ENCODE measurements at regions not wholly inside any gene's neighbourhood (a gene's known extent, or its start where the extent isn't known, plus 50 kb on each side); places are given as distances from the start of the nearest gene placed in this dataset.

GRCh38 chr14:97267509-97267908, 470.3 kb downstream of the VRK1 start:
- DNase-seq (ENCODE audit: low read depth) = no peak

GRCh38 chr14:97268097-97268496, 470.9 kb downstream of the VRK1 start:
- no peak for DNase-seq (ENCODE audit: low read depth)

DNA sequence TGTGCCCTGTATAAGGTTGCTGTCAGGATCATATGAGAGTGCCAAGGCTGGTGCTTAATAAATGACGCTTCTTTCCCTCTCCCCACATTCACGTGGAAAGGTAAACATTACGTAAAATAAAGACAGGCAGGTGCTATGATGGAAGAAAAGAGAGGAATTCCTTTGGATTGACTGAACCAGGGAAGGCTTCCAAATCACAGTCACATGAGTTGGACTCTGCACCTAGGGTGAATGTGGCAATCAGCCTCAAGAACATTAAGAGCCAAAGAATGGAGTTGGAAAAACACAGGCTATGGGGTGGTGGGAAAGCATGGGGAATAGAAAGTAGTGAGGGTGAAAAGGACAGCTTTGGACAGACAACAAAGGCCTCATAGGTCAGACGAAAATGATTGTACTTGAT, 473.1 kb downstream of the VRK1 start:
- DNase-seq (ENCODE audit: low read depth) = no peak

GRCh38 chr14:97271451-97271960, 474.3 kb downstream of the VRK1 start:
- DNase-seq (ENCODE audit: low read depth) = no peak

GRCh38 chr14:97273540-97273939, 476.4 kb downstream of the VRK1 start:
- DNase-seq (ENCODE audit: low read depth) = no peak

DNA sequence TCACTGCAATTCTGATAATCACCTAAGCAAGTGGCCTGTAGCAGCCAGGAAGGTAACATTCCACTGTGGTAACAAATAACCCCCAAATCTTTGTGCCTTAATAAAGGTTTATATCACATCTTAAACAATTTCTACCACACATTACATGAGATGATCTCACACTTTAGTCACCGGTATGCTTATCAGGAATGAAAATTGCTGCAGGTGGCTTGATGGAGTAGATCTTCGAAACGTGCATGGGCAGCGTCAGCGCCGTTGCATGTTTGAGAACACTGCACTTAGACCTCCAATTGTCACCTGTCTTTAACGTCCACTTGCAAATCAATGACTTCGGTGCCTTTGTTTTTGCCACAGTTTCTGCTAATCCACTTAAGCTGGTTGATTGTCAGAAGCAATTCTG, 477.4 kb downstream of the VRK1 start:
- DNase-seq (ENCODE audit: low read depth) = no peak

DNA sequence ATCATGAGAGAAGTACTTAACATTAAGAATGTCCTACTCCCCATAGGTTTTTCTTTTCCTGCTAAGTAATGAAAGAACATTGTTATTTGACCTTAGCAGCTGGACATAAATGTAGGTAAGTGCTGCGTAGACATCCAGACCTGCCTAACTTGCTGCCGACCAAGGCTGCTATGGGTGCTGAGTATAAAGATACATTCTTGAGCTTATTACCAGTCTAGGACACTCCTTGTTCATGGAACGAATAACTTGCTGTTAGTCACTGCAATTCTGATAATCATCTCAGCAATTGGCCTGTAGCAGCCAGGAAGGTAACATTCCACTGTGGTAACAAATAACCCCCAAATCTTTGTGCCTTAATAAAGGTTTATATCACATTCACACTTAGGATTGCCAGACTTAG, 478.1 kb downstream of the VRK1 start:
- no peak for DNase-seq (ENCODE audit: low read depth)

DNA sequence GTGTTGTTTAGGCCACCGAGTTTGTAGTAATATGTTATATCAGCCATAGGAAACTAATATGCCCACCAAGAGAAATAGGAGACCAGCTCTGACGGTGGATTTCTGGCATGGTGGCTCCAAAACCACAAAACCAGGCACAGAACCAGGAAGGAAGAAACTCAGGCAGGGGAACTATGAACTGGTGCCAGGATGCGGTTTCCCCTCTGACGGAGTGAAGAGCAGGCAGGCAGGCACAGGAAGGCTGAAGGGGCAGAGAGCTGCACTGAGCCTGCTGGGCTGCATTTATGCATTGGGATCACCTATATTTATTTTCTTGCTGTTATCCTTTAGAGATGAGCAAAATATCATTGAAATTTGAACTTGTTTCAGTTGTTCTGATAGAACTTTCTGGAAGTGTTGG, 479.4 kb downstream of the VRK1 start:
- no peak for DNase-seq (ENCODE audit: low read depth)

DNA sequence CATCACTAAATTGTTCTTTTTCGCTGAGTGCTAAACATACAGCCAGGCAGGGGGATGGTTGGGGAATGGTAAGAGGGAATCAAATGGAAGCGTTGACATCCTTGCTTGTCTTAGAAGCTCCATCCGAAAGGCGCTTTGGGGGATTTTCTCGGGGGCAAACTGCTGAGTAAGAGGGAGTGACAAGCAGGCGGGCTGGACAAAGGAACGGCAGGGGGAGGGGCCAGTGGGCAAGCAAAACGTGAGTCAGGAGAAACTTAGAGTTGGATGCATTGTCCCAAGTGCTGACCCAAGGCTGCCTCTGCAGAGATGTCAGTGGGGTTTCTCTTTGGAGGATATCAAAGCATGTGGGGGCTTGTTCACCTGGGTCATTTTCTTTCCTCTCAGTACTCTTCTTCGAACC, 480.5 kb downstream of the VRK1 start:
- no peak for DNase-seq (ENCODE audit: low read depth)

GRCh38 chr14:97280526-97280925, 483.3 kb downstream of the VRK1 start:
- DNase-seq (ENCODE audit: low read depth) = no peak

- DNase-seq (ENCODE audit: low read depth) = no peak
These were observed 484.6 kb downstream of the VRK1 start for GRCh38 chr14:97281741-97282140.

- no peak for DNase-seq (ENCODE audit: low read depth)
These were observed 485.2 kb downstream of the VRK1 start for GRCh38 chr14:97282210-97283004.

GRCh38 chr14:97283005-97283403, 485.8 kb downstream of the VRK1 start:
- no peak for DNase-seq (ENCODE audit: low read depth)

DNA sequence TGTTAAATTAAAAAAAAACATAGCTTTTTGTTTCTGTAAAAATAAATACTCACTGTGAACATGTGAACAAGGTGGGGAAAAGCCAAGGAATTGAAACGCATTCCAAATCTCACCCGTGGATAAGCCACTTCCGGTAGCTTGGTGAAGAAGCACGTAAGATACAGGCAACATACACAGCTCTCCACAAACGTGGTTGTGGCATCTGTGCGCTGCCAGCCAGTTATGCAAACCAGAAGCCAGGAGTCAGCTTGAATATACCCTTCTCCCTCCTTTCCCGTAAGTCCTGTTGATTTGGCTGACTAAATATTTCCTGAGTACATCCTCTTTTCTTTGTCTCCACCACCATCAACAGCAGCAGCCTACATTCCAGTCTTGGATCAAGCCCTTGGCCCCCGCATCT, 486.2 kb downstream of the VRK1 start:
- DNase-seq (ENCODE audit: low read depth) = no peak

GRCh38 chr14:97283841-97284240, 486.7 kb downstream of the VRK1 start:
- DNase-seq (ENCODE audit: low read depth) = no peak

DNA sequence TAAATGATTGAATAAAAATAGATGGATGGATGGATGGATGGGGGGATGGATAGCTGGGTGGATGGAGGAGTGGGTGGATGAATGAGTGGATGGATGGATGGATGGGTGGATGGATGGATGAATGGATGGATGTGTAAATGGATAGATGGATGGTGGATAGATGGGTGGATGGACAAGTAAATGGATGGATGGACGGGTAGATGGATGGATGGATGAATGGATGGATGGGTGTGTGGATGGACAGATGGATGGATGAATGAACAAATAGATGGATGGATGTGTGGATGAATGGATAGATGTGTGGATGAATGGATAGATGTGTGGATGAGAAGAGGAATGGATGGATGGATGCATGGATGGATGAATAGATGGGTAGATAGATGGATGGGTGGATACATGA, 490.8 kb downstream of the VRK1 start:
- no peak for DNase-seq (ENCODE audit: low read depth)

DNA sequence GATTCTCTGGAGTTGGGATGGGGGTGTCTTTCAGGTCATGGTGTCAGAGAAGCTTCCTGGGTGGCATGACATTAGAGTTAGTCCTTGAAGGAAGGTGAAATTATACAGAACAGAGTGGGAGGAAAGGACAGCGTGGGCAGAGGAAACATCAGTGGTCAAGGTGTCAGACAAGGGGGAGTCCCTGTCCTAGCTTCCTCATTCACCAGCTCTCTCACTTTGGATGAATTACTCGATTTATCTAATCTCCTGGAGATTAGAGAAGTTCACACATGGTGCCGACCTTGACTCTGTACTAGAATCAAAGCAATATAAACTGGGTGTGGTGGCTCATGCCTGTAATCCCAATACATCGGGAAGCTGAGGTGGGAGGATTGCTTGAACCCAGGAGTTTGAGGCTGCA, 492.9 kb downstream of the VRK1 start:
- no peak for DNase-seq (ENCODE audit: low read depth)

DNA sequence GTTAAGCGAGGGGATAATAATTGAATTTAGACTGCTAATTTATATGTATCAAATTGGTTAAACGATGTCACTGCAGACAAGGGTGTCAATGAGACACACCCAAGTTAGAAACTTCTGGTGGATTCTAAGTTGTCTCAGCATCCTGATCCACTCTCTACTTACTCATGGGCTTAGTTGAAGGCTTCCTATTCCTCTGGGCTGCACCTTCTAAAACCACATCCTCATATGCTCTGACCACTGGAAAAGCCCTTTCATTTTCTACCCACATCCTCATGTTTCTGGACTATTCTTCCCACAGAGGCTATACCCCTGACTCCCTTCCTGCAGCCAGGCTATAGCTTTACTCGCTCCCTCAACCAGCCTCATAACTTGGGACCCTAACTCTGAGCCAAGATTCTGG, 493.8 kb downstream of the VRK1 start:
- DNase-seq (ENCODE audit: low read depth) = no peak

- DNase-seq (ENCODE audit: low read depth) = no peak
These were observed 496.5 kb downstream of the VRK1 start for GRCh38 chr14:97293659-97294058.

DNA sequence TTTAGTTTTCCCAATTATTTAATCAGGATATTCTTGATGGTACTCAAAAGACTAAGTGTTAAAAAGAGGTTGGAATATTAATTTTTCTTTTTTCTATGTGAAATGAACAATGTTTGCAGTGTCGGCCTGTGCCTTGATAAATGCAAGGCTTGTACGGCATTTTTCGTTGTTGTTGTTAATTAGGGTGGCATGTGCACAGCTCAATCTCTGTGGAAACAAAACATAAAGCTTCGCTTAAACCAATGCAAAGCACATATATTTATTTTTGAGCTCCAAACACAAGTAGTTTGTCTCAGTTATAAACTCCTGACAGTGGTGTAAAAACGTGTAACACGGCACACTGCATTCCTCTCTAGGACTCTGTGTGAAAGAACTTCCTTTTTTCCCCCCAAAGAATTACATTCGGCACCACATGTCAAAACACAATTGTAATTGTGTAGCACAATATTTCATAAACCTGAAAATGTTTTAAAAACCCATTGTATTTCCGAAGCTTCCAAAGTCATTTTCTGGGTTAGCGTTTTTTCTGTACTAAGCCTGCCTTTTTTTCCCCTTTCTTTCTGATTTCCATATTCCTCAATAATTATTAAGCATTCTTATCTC, 498.0 kb downstream of the VRK1 start:
- DNase-seq (ENCODE audit: low read depth) = no peak

- DNase-seq (ENCODE audit: low read depth) = no peak
These were observed 499.0 kb downstream of the VRK1 start for GRCh38 chr14:97296176-97296575.

GRCh38 chr14:97297100-97297499, 499.9 kb downstream of the VRK1 start:
- no peak for DNase-seq (ENCODE audit: low read depth)

GRCh38 chr14:97298331-97298730, 501.1 kb downstream of the VRK1 start:
- no peak for DNase-seq (ENCODE audit: low read depth)

DNA sequence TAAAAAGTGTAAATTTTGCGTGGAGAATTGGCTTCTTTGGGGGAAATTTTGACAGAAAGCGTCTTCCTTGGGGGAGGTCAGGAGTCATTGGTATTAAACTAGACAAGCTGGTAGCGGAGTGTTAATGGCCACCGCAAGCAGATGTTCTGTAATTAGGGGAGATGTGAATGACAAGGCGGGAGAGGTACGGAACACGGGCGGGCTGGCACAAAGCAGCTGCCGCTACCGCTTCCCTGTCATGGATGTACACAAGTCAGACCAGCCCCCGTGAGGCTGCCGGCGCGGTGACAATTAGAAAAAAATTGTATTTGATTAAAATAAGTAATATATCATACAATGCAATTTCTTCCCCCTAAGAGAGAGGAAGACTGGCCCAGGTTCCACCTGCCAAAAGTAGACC, 501.6 kb downstream of the VRK1 start:
- DNase-seq (ENCODE audit: low read depth) = no peak

Data from fibroblast of the conjunctiva (primary cell).